ENCODE measurements at regions not wholly inside any gene's neighbourhood (a gene's known extent, or its start where the extent isn't known, plus 50 kb on each side); places are given as distances from the start of the nearest gene placed in this dataset.
"Not testable (repeated sequence)": the region's sequence is repeated elsewhere in the genome, so short reads cannot be mapped to it uniquely, and the experiment has no call there.

- H3K4me3 Mint-ChIP-seq, result no peak overlapping the region
- no peak overlapping the region for H3K27ac Mint-ChIP-seq
- H3K27me3 Mint-ChIP-seq, result peaks cover 19% of the 10 kb centered on the region
- H3K9me3 Mint-ChIP-seq, result no peaks in the 10 kb centered on the region
- no peaks in the 10 kb centered on the region for H3K4me1 Mint-ChIP-seq (ENCODE audit: low read depth)
- H3K36me3 Mint-ChIP-seq (ENCODE audit: low read depth), result no peaks in the 10 kb centered on the region
These were observed 50.2 kb upstream of the THSD7B start for GRCh38 chr2:136715146-136715545.

- Mint-ChIP-seq H3K4me1 (ENCODE audit: low read depth) (no peaks in the 10 kb centered on the region), H3K27me3 (peaks cover 19% of the 10 kb centered on the region), H3K27ac (no peak overlapping the region), H3K36me3 (ENCODE audit: low read depth) (no peaks in the 10 kb centered on the region), H3K9me3 (no peaks in the 10 kb centered on the region), H3K4me3 (no peak overlapping the region)
These were observed 50.8 kb upstream of the THSD7B start for GRCh38 chr2:136714452-136714951.

DNA sequence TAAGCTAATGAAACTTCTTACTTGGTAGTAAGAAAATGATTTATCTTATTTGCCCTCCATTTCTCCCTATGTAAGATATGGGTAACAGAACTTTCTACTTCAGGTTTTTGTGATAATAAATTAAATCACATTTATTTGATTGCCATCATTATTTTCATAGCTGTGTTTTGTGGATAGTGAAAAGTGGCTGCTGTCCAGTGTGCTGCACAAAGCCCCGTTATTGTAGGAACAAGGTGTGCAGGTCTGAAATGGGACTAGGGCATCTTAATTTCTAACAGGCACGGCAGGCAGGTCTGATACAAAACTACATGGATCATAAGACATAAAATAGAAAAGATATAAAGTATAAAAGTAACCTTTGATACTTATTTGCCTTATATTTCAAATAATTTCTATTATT lies 51.6 kb upstream of the THSD7B start:
- H3K27me3 Mint-ChIP-seq, result peaks cover 14% of the 10 kb centered on the region

GRCh38 chr2:136705336-136705735 lies 60.0 kb upstream of the THSD7B start:
- Mint-ChIP-seq H3K4me1 (ENCODE audit: low read depth) (no peaks in the 10 kb centered on the region), H3K4me3 (no peak overlapping the region), H3K36me3 (ENCODE audit: low read depth) (no peaks in the 10 kb centered on the region), H3K27me3 (peaks cover 3% of the 10 kb centered on the region), H3K9me3 (peaks cover 14% of the 10 kb centered on the region), H3K27ac (no peak overlapping the region)

More for the DNA sequence above, 51.6 kb upstream of the THSD7B start:
- H3K9me3 Mint-ChIP-seq, result no peaks in the 10 kb centered on the region
- H3K4me3 Mint-ChIP-seq, result no peak overlapping the region
- no peak overlapping the region for H3K27ac Mint-ChIP-seq
- no peaks in the 10 kb centered on the region for H3K36me3 Mint-ChIP-seq (ENCODE audit: low read depth)
- H3K4me1 Mint-ChIP-seq (ENCODE audit: low read depth), result no peaks in the 10 kb centered on the region

- no peak overlapping the region for H3K4me3 Mint-ChIP-seq
- peaks cover 3% of the 10 kb centered on the region for H3K27me3 Mint-ChIP-seq
- H3K36me3 Mint-ChIP-seq (ENCODE audit: low read depth), result no peaks in the 10 kb centered on the region
- H3K9me3 Mint-ChIP-seq, result peaks cover 14% of the 10 kb centered on the region
- H3K27ac Mint-ChIP-seq, result no peak overlapping the region
- H3K4me1 Mint-ChIP-seq (ENCODE audit: low read depth), result no peaks in the 10 kb centered on the region
These were observed 62.1 kb upstream of the THSD7B start for GRCh38 chr2:136703214-136703613.

GRCh38 chr2:136696438-136696837 lies 68.9 kb upstream of the THSD7B start:
- Mint-ChIP-seq H3K27ac (no peak overlapping the region), H3K4me3 (no peak overlapping the region), H3K27me3 (no peaks in the 10 kb centered on the region), H3K4me1 (ENCODE audit: low read depth) (no peaks in the 10 kb centered on the region), H3K36me3 (ENCODE audit: low read depth) (no peaks in the 10 kb centered on the region), H3K9me3 (peaks cover 4% of the 10 kb centered on the region)

GRCh38 chr2:136693966-136694365 lies 71.4 kb upstream of the THSD7B start:
- H3K36me3 Mint-ChIP-seq (ENCODE audit: low read depth), result no peaks in the 10 kb centered on the region
- H3K27ac Mint-ChIP-seq, result no peak overlapping the region
- no peak overlapping the region for H3K4me3 Mint-ChIP-seq
- no peaks in the 10 kb centered on the region for H3K4me1 Mint-ChIP-seq (ENCODE audit: low read depth)
- peaks cover under 1% of the 10 kb centered on the region for H3K27me3 Mint-ChIP-seq
- peaks cover 17% of the 10 kb centered on the region for H3K9me3 Mint-ChIP-seq

DNA sequence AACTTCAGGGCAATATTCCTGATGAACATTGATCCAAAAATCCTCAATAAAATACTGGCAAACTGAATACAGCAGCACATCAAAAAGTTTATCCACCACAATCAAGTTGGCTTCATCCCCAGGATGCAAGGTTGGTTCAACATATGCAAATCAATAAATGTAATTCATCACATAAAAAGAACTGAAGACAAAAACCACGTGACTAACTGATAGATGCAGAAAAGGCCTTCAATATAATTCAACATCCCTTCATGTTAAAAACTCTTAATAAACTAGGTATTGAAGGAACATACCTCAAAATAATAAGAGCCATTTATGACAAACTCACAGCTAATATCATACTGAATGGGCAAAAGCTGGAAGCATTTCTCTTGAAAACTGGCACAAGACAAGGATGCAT lies 85.3 kb upstream of the THSD7B start:
- H3K4me3 Mint-ChIP-seq; H3K27ac Mint-ChIP-seq; H3K36me3 Mint-ChIP-seq (ENCODE audit: low read depth); H3K9me3 Mint-ChIP-seq; H3K27me3 Mint-ChIP-seq; H3K4me1 Mint-ChIP-seq (ENCODE audit: low read depth): not testable (repeated sequence)

DNA sequence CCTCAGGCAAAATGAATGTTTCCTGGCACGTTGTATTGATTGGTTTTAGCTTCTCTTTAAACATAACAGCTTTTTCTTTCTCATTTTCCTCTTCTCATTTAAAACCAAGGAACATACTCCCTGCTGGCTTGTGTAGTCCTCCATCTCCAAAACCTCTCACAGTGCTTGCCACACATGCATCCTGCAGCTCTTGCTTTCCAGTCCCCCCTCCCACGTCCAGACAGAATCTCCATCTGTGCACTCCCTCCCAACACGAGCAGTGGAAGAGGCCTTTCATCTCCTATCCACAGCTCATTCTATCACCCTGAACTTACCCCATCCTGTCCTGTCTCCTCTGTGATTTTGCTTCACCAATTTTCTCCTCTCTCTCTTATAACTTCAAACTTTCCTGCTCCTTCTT lies 99.6 kb upstream of the THSD7B start:
- no peaks in the 10 kb centered on the region for H3K9me3 Mint-ChIP-seq
- H3K4me1 Mint-ChIP-seq (ENCODE audit: low read depth), result no peaks in the 10 kb centered on the region
- H3K27me3 Mint-ChIP-seq, result no peaks in the 10 kb centered on the region
- no peak overlapping the region for H3K27ac Mint-ChIP-seq
- no peak overlapping the region for H3K4me3 Mint-ChIP-seq
- H3K36me3 Mint-ChIP-seq (ENCODE audit: low read depth), result no peaks in the 10 kb centered on the region

DNA sequence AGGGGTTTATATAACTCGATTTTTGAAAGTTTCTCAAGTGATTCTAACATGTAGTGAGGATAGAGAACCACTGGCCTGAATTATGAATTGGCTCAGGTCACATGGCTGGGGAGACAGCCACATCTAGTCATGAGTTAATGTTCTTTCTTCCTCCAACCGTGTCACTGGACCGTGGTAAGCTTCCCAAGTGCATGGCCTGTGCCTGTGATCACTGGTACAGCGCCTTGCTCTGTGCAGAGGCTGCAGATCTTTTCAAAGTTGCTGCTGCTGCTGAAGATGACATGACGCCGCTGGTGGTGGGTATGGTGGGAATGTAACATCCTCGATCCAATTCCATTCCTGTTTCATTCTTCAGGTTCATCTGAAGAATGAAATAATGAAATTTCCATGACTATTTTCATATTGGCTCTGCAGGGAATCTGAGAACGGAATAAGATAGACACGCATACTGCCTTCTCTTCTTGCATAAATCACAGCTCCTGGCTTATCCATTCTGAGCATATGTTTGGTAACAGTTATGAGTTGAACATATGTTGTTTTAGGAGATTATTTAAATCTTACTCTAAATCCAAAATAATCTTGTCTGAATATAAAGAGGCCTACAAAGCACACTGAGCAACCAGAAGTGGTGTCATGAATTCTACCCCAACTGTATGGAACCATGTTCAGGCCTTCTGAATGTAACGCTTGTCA lies 100.5 kb upstream of the THSD7B start:
- Mint-ChIP-seq H3K4me3 (no peak overlapping the region), H3K27ac (no peak overlapping the region), H3K9me3 (no peaks in the 10 kb centered on the region), H3K27me3 (no peaks in the 10 kb centered on the region), H3K36me3 (ENCODE audit: low read depth) (no peaks in the 10 kb centered on the region), H3K4me1 (ENCODE audit: low read depth) (no peaks in the 10 kb centered on the region)

- H3K4me3 Mint-ChIP-seq, result no peak overlapping the region
- H3K27ac Mint-ChIP-seq, result no peak overlapping the region
- no peaks in the 10 kb centered on the region for H3K4me1 Mint-ChIP-seq (ENCODE audit: low read depth)
- no peaks in the 10 kb centered on the region for H3K36me3 Mint-ChIP-seq (ENCODE audit: low read depth)
- no peaks in the 10 kb centered on the region for H3K27me3 Mint-ChIP-seq
- H3K9me3 Mint-ChIP-seq, result no peaks in the 10 kb centered on the region
These were observed 107.1 kb upstream of the THSD7B start for GRCh38 chr2:136658201-136658600.

DNA sequence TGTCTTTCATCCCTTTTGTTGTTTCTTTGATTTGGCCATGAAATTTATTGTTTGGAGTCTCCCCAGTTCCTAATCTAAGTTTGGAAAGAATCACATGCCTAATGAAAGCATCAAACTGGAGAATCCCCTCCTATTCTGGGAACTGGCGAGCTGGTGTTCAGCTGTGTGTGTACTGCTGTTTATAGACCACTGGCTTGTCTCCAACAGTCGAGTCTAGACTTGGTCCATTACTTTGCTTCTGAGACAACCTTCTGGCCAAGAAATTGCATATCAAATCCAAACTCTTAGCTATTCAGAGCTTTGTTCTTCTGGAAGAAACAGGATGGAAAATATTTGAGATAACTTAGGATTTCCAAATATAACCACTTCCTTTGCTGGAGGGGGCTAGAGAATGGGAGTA lies 111.5 kb upstream of the THSD7B start:
- Mint-ChIP-seq H3K9me3 (no peaks in the 10 kb centered on the region), H3K27ac (no peak overlapping the region), H3K27me3 (no peaks in the 10 kb centered on the region), H3K36me3 (ENCODE audit: low read depth) (no peaks in the 10 kb centered on the region), H3K4me3 (no peak overlapping the region), H3K4me1 (ENCODE audit: low read depth) (no peaks in the 10 kb centered on the region)

GRCh38 chr2:136651456-136652010 lies 113.8 kb upstream of the THSD7B start:
- no peaks in the 10 kb centered on the region for H3K36me3 Mint-ChIP-seq (ENCODE audit: low read depth)
- no peaks in the 10 kb centered on the region for H3K9me3 Mint-ChIP-seq
- H3K4me1 Mint-ChIP-seq (ENCODE audit: low read depth), result no peaks in the 10 kb centered on the region
- no peak overlapping the region for H3K27ac Mint-ChIP-seq
- no peaks in the 10 kb centered on the region for H3K27me3 Mint-ChIP-seq
- no peak overlapping the region for H3K4me3 Mint-ChIP-seq

- H3K27ac Mint-ChIP-seq, result no peak overlapping the region
These were observed 118.3 kb upstream of the THSD7B start for GRCh38 chr2:136647039-136647438.

GRCh38 chr2:136645236-136645828 lies 120.0 kb upstream of the THSD7B start:
- no peaks in the 10 kb centered on the region for H3K4me1 Mint-ChIP-seq (ENCODE audit: low read depth)
- no peaks in the 10 kb centered on the region for H3K9me3 Mint-ChIP-seq
- no peak overlapping the region for H3K27ac Mint-ChIP-seq
- no peaks in the 10 kb centered on the region for H3K27me3 Mint-ChIP-seq
- no peaks in the 10 kb centered on the region for H3K36me3 Mint-ChIP-seq (ENCODE audit: low read depth)
- no peak overlapping the region for H3K4me3 Mint-ChIP-seq

More at GRCh38 chr2:136647039-136647438, 118.3 kb upstream of the THSD7B start:
- Mint-ChIP-seq H3K36me3 (ENCODE audit: low read depth) (no peaks in the 10 kb centered on the region), H3K27me3 (no peaks in the 10 kb centered on the region), H3K4me3 (no peak overlapping the region), H3K4me1 (ENCODE audit: low read depth) (no peaks in the 10 kb centered on the region), H3K9me3 (no peaks in the 10 kb centered on the region)
